GM20000 (cell line): ENCODE measurements at regions not wholly inside any gene's neighbourhood (a gene's known extent, or its start where the extent isn't known, plus 50 kb on each side); places are given as distances from the start of the nearest gene placed in this dataset.

Experiments
- DNase-seq: peaks from one replicate; pipeline ENCODE4 v3.0.0; 2012; ENCODE audit warnings: low spot score
- TF ChIP-seq, protein P1 (sequence below): IDR thresholded peaks from 2 replicates; pipeline ENCODE4 v1.5.1; 2012; ENCODE audit warnings: mild to moderate bottlenecking, control low read depth; ENCODE audit errors: extremely low read depth, missing control alignments

DNA sequence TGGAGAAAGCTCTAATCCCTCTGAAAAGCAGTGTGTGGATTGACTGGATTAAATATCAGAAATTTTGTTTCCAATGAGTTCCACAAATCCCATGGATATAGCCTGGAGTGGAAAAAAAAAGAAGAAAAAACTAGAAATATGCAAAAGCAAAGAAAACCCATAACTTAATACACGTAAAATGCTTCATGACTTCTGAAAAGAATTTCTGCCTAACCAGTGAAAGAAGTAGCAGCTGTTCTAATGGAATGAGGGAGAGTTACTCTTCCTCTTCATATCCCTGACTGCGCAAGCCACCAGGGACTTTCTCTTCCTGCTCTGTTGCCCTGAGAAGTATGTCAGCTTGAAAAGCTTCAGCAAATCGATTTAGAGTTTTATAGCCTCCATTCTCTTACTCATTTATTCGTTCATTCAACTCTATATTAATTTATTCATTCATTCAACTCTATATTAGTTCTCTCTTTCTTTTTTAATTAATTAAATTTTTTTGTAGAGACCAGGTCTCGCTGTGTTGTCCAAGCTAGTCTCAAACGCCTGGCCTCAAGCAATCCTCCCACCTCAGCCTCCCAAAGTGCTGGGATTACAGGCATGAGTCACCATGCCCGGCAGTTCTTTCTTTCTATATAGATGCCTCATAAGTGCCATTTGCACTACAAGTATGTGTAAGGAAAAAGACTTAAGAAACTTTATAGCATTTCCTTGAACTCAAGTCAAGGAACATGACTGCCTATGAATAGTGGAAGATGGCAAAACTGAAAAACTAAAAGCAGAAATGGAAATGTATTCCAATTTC is 447.3 kb upstream of the NRP1 start:
- no peak for DNase-seq
- TF ChIP-seq, protein P1, sequence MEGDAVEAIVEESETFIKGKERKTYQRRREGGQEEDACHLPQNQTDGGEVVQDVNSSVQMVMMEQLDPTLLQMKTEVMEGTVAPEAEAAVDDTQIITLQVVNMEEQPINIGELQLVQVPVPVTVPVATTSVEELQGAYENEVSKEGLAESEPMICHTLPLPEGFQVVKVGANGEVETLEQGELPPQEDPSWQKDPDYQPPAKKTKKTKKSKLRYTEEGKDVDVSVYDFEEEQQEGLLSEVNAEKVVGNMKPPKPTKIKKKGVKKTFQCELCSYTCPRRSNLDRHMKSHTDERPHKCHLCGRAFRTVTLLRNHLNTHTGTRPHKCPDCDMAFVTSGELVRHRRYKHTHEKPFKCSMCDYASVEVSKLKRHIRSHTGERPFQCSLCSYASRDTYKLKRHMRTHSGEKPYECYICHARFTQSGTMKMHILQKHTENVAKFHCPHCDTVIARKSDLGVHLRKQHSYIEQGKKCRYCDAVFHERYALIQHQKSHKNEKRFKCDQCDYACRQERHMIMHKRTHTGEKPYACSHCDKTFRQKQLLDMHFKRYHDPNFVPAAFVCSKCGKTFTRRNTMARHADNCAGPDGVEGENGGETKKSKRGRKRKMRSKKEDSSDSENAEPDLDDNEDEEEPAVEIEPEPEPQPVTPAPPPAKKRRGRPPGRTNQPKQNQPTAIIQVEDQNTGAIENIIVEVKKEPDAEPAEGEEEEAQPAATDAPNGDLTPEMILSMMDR, result no peak

DNA sequence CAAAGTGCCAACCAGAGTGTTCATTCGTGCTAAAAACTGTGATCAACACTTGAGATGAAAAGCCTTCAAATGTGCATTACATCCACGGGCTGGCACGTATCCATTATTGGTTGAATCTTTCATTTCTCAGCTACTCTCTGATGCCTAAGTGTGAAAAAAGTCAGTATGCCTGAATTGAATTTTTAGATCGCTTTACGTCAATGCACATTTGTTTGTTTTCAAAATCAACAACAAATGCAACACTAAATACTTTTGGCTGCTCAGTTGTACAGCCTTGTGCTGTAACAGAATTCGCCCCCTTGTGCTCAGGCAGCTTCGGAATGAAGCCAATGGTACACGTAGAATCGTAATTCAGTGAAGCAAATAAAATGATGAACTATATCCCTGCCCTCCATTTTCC is 446.5 kb upstream of the NRP1 start:
- DNase-seq, result no peak
- TF ChIP-seq, protein P1, result no peak

DNA sequence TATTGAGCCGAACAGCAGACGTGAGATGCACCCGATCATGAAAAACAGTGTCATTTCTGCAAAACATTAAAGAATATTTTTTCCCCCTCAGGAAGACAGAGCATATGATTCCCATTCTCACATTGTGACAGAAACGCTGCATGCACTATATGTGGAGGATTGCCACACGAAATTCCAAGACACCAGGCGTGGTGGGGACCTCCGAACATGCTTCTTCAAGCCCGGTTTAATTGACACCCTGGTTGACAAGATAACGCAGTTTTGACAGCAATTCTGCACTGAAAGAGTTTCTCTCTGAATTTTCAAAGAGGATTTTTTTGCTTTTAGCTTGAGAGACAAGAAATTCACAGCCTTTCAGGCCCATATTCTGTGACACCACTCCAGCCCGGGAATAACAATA is 442.8 kb upstream of the NRP1 start:
- DNase-seq, result no peak
- TF ChIP-seq, protein P1, result no peak

DNA sequence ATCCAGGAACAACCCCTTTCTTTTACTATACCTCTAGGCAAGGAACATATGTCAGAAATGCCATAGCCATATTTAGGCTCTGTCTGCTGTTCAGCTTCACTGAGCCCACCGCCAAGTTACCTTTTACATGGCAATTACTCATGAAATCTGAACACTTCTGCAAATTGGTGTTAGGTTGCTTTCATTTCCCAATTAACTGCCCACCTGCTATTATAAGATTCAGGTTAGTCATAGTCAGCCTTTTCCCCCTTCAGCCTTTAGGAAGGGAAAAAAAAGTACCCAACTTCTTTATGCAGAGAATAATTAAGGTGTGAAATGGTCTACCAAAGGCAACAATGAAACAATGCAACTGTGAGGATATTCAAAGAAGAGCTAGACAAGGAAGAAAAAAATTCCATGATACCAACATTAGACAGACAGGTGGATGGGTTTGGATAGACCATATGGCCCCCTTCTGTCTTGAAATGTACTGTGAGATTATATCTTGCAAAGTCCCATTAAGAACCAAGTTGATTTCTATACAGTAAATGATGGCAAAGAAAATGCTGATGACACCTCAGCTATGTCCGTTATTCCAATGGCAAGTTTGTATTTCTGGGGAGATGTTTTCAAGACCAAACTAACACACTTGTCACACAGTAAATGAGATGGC is 442.1 kb upstream of the NRP1 start:
- DNase-seq, result no peak
- TF ChIP-seq, protein P1, result no peak

DNA sequence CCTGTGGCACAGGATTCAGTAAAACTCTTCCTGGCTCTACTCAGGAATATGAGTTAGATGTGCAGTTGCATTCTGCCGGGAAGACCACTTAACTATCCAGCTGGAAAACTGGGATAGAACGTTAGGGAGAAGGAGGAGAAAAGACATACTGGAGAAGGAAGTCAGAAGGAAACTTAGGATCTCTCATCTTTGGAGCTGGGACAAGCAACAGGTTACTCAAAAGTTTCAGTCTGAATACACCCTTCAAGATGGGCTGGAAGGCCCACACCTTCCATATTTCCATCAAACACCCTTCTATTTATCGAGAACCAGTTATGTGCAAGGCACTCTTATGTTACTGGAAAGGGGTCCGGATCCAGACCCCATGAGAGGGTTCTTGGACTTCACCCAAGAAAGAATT is 440.4 kb upstream of the NRP1 start:
- no peak for DNase-seq
- TF ChIP-seq, protein P1, result no peak

DNA sequence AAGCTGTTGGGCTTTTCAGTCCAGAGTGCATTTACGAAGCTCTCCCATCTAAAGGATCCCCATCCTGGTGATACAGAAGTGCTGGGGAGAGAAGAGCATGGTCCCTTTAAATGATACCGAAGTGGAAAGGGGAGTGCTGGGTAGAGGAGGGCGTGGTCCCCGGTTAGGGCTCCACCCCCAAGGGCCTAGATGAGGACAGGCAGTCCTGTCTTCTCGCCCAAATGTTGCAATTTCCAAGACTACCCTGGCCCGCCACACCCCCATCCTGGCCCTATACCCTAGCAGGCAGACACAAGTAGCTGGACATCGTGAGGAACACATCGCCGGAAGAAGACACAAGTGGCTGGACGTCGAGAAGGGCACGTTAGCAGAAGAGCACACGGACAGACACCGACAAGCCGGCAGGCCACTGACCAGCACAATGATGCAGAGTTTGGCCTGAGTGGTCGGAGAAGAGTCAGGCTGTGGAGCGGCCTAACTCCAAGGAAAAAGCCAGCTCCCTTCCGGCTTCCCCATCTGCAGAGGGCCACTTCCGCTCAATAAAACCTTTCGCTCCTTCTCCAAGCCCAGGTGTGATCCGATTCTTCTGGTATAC is 439.5 kb upstream of the NRP1 start:
- TF ChIP-seq, protein P1, result no peak
- no peak for DNase-seq

DNA sequence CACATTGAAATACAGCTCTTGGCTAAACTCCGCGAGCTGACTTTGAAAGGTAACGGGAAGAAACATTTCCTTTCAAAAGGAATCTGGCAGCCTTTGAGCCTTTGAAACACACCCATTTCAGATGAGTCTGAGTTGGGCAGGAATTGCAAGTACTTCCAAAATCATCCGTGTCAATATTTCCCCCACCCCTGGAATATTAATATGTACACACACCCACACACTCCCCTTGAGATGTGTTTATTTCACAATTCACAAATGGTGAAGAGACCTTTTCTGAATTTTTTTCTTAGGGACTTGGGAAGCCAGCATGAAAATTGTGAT is 438.7 kb upstream of the NRP1 start:
- TF ChIP-seq, protein P1, result no peak
- no peak for DNase-seq
